ENCODE measurements at regions not wholly inside any gene's neighbourhood (a gene's known extent, or its start where the extent isn't known, plus 50 kb on each side); places are given as distances from the start of the nearest gene placed in this dataset.

- TF ChIP-seq POLR2A (IDR thresholded peaks at IDR 0.05; ENCODE audit: low read length), result no peak
- TF ChIP-seq GATA1 (IDR thresholded peaks at IDR 0.05; ENCODE audit: low read depth, low read length), result no peak
Observed at GRCh38 chr4:181909368-181909767, 333.8 kb upstream of the TENM3 start.

All from erythroblast (primary cell).